HEK293T (cell line): ENCODE measurements at regions not wholly inside any gene's neighbourhood (a gene's known extent, or its start where the extent isn't known, plus 50 kb on each side); places are given as distances from the start of the nearest gene placed in this dataset.

Experiments used
- CTCF ChIA-PET: fragments of 350-600 bp; formaldehyde crosslinking; extraction: SDS; loops from one replicate; lab custom pipeline; 2021; ENCODE audit warnings: antibody characterized with exemption, inconsistent platforms; lab: Yijun Ruan, JAX
- POLR2A ChIA-PET: fragments of 350-600 bp; formaldehyde crosslinking; extraction: SDS; loops from one replicate; lab custom pipeline; 2020; ENCODE audit warnings: antibody characterized with exemption, inconsistent platforms; lab: Yijun Ruan, JAX
- DNase-seq: peaks from one replicate; pipeline ENCODE4 v3.0.0; 2012; ENCODE audit warnings: mixed read lengths; ENCODE audit errors: extremely low spot score
- ARNT ChIP-seq: fragments of 450-650 bp; IDR thresholded peaks from 2 replicates; pipeline ENCODE4 v1.6.1; 2017; ENCODE audit warnings: mild to moderate bottlenecking
- BHLHE40 ChIP-seq: fragments of 450-650 bp; IDR thresholded peaks from 2 replicates; pipeline ENCODE4 v1.6.1; 2016; ENCODE audit warnings: mild to moderate bottlenecking, moderate library complexity, borderline replicate concordance
- CTBP1 ChIP-seq: fragments of 450-650 bp; IDR thresholded peaks from 2 replicates; pipeline ENCODE4 v1.6.1; 2016; ENCODE audit warnings: borderline replicate concordance
- ELF4 ChIP-seq: fragments of 450-650 bp; IDR thresholded peaks from 2 replicates; pipeline ENCODE4 v1.6.1; 2017; ENCODE audit warnings: antibody characterized with exemption
- FOXA1 ChIP-seq: fragments of 450-650 bp; IDR thresholded peaks from 2 replicates; pipeline ENCODE4 v1.6.1; 2016; ENCODE audit warnings: mild to moderate bottlenecking
- FOXK2 ChIP-seq: fragments of 450-650 bp; IDR thresholded peaks from 2 replicates; pipeline ENCODE4 v1.6.1; 2016; ENCODE audit warnings: mild to moderate bottlenecking
- FOXM1 ChIP-seq: fragments of 450-650 bp; IDR thresholded peaks from 2 replicates; pipeline ENCODE4 v1.6.1; 2017; ENCODE audit warnings: mild to moderate bottlenecking, borderline replicate concordance
- HDGF ChIP-seq: fragments of 450-650 bp; IDR thresholded peaks from 2 replicates; pipeline ENCODE4 v1.6.1; 2017; ENCODE audit warnings: antibody characterized with exemption, borderline replicate concordance
- L3MBTL2 ChIP-seq: fragments of 450-650 bp; conservative IDR thresholded peaks from 2 replicates; pipeline ENCODE4 v1.6.1; 2016; ENCODE audit warnings: mild to moderate bottlenecking
- LEF1 ChIP-seq: fragments of 450-650 bp; IDR thresholded peaks from 2 replicates; pipeline ENCODE4 v1.6.1; 2017; ENCODE audit warnings: mild to moderate bottlenecking, borderline replicate concordance
- NFRKB ChIP-seq: fragments of 450-650 bp; IDR thresholded peaks from 2 replicates; pipeline ENCODE4 v1.6.1; 2016; ENCODE audit warnings: mild to moderate bottlenecking, moderate library complexity
- PKNOX1 ChIP-seq: fragments of 450-650 bp; IDR thresholded peaks from 2 replicates; pipeline ENCODE4 v1.6.1; 2016
- SP1 ChIP-seq: fragments of 450-650 bp; IDR thresholded peaks from 2 replicates; pipeline ENCODE4 v1.6.1; 2017
- SUZ12 ChIP-seq: fragments of 450-650 bp; IDR thresholded peaks from 2 replicates; pipeline ENCODE4 v1.6.1; 2016; ENCODE audit warnings: mild to moderate bottlenecking
- TARDBP ChIP-seq: fragments of 450-650 bp; IDR thresholded peaks from 2 replicates; pipeline ENCODE4 v1.6.1; 2016
- ZNF384 ChIP-seq: fragments of 450-650 bp; IDR thresholded peaks from 2 replicates; pipeline ENCODE4 v1.6.1; 2016

GRCh38 chr2:18924886-18925285 lies 335.5 kb upstream of the NT5C1B start:
- ChIA-PET CTCF (interaction anchor here (0.7 kb wide), 1 partner anchor 311 kb away, joined by 3 read pairs; no protein-coding TSS in a partner anchor), POLR2A (no interaction called here)
- no peak for DNase-seq
- TF ChIP-seq SUZ12, result no peak
- no peak for TF ChIP-seq CTBP1
- TF ChIP-seq ARNT, result no peak
- TF ChIP-seq FOXA1, result no peak
- no peak for TF ChIP-seq HDGF
- no peak for TF ChIP-seq PKNOX1
- no peak for TF ChIP-seq L3MBTL2
- TF ChIP-seq FOXK2, result no peak
- TF ChIP-seq TARDBP, result no peak
- no peak for TF ChIP-seq SP1
- no peak for TF ChIP-seq LEF1
- TF ChIP-seq FOXM1, result no peak
- TF ChIP-seq BHLHE40, result no peak
- no peak for TF ChIP-seq NFRKB
- TF ChIP-seq ELF4, result no peak
- TF ChIP-seq ZNF384, result no peak

- TF ChIP-seq CTBP1 (no peak), ELF4 (no peak), L3MBTL2 (no peak), FOXM1 (no peak), TARDBP (no peak), SP1 (no peak), HDGF (no peak), LEF1 (no peak), FOXA1 (no peak), FOXK2 (no peak), NFRKB (no peak), PKNOX1 (no peak), SUZ12 (no peak), BHLHE40 (no peak), ARNT (no peak), ZNF384 (no peak)
- POLR2A ChIA-PET, result no interaction called here
- CTCF ChIA-PET, result no interaction called here
- no peak for DNase-seq
Measured at GRCh38 chr2:18924386-18924785, 335.0 kb upstream of the NT5C1B start.

- DNase-seq, result no peak
- ChIA-PET CTCF (no interaction called here), POLR2A (no interaction called here)
- TF ChIP-seq FOXM1 (no peak), LEF1 (no peak), NFRKB (no peak), SP1 (no peak), ELF4 (no peak), CTBP1 (no peak), ZNF384 (no peak)
Measured at GRCh38 chr2:18922276-18922675, 332.9 kb upstream of the NT5C1B start.

GRCh38 chr2:18918280-18918679 lies 328.9 kb upstream of the NT5C1B start:
- no peak for DNase-seq
- TF ChIP-seq ZNF384 (no peak), FOXK2 (no peak), NFRKB (no peak), L3MBTL2 (no peak), FOXM1 (no peak), SP1 (no peak), PKNOX1 (no peak), CTBP1 (no peak)
- ChIA-PET POLR2A (interaction anchor here (1.2 kb wide), 1 partner anchor 9 kb away, joined by 3 read pairs; no protein-coding TSS in a partner anchor), CTCF (no interaction called here)

GRCh38 chr2:18915227-18915626 lies 325.9 kb upstream of the NT5C1B start:
- TF ChIP-seq L3MBTL2 (no peak), TARDBP (no peak), CTBP1 (no peak), NFRKB (no peak), ZNF384 (no peak), FOXM1 (no peak), BHLHE40 (no peak), ARNT (no peak), ELF4 (no peak)
- DNase-seq, result no peak
- CTCF ChIA-PET, result no interaction called here
- POLR2A ChIA-PET, result no interaction called here

- POLR2A ChIA-PET, result no interaction called here
- no peak for DNase-seq
- TF ChIP-seq FOXK2 (no peak), CTBP1 (no peak), TARDBP (no peak), SP1 (no peak), HDGF (no peak), FOXM1 (no peak), BHLHE40 (no peak), PKNOX1 (no peak), ARNT (no peak)
- CTCF ChIA-PET, result no interaction called here
Measured at GRCh38 chr2:18913512-18913911, 324.1 kb upstream of the NT5C1B start.
